Lower lobe of right lung (tissue), 2 donors: ENCODE measurements at regions not wholly inside any gene's neighbourhood (a gene's known extent, or its start where the extent isn't known, plus 50 kb on each side); places are given as distances from the start of the nearest gene placed in this dataset.

Source experiments
- ATAC-seq, 2 donors: fragments of 200-7000 bp; cut with Tn5 transposase; one replicate each; pipeline ENCODE4 v1.9.1; 2020 to 2022; ENCODE audit warnings: mild to moderate bottlenecking in 2 of 2, moderate library complexity in 2 of 2
- DNase-seq: peaks from one replicate; pipeline ENCODE4 v3.0.0-alpha.2; 2020
- H3K27ac ChIP-seq: fragments of 200-600 bp; one replicate; pipeline ENCODE4 v1.8.0; 2022
- H3K27me3 ChIP-seq: fragments of 200-600 bp; one replicate; pipeline ENCODE4 v1.8.0; 2022; ENCODE audit warnings: low read depth
- H3K36me3 ChIP-seq: fragments of 200-600 bp; one replicate; pipeline ENCODE4 v1.8.0; 2022; ENCODE audit warnings: mild to moderate bottlenecking
- H3K4me1 ChIP-seq: fragments of 200-600 bp; one replicate; pipeline ENCODE4 v1.8.0; 2022
- H3K4me3 ChIP-seq: fragments of 200-600 bp; one replicate; pipeline ENCODE4 v1.8.0; 2022; ENCODE audit warnings: mild to moderate bottlenecking
- H3K9me3 ChIP-seq: fragments of 200-600 bp; one replicate; pipeline ENCODE4 v1.8.0; 2022
- intact Hi-C: fragments of 100-400 bp; cut with DNase I; formaldehyde crosslinking; loops from one replicate; pipeline ENCODE4 v1.11.0; 2022
- TF ChIP-seq, protein P1 (sequence below): fragments of 200-600 bp; IDR thresholded peaks from one replicate; pipeline ENCODE4 v1.8.0; 2022; ENCODE audit warnings: antibody characterized with exemption, mild to moderate bottlenecking
- donor health status: DM: no; HTN: yes; CAD: no; lungs with severe emphysema.

DNA sequence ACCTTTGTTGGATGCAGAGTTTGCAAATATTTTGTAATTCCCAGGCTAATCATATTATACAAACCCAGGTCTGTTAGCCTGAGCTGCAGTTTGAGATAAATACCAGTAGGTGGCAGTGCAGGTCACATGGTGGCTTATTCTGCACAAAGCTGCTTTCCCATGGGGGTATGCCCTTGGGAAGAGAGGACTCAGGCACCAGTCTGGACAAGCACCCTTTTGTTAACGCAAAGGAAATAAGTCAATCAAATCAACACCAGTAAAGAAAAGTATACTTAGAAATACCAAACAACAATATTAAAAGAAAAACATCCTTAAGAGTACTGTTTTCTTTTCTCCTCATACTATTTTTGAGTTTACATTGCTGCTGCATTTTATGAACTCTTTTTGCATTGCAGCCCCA lies 389.0 kb upstream of the ZFP42 start:
- DNase-seq (no peak), ATAC-seq (peak; percentile 70 to 82)
- no peak overlapping the region for H3K27ac ChIP-seq
- intact Hi-C loops, result no loop called here
- no peaks in the 10 kb centered on the region for H3K27me3 ChIP-seq
- no peaks in the 10 kb centered on the region for H3K9me3 ChIP-seq
- TF ChIP-seq, protein P1, sequence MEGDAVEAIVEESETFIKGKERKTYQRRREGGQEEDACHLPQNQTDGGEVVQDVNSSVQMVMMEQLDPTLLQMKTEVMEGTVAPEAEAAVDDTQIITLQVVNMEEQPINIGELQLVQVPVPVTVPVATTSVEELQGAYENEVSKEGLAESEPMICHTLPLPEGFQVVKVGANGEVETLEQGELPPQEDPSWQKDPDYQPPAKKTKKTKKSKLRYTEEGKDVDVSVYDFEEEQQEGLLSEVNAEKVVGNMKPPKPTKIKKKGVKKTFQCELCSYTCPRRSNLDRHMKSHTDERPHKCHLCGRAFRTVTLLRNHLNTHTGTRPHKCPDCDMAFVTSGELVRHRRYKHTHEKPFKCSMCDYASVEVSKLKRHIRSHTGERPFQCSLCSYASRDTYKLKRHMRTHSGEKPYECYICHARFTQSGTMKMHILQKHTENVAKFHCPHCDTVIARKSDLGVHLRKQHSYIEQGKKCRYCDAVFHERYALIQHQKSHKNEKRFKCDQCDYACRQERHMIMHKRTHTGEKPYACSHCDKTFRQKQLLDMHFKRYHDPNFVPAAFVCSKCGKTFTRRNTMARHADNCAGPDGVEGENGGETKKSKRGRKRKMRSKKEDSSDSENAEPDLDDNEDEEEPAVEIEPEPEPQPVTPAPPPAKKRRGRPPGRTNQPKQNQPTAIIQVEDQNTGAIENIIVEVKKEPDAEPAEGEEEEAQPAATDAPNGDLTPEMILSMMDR, result peak; percentile 86
- no peak overlapping the region for H3K4me3 ChIP-seq
- H3K4me1 ChIP-seq, result no peaks in the 10 kb centered on the region
- H3K36me3 ChIP-seq, result no peaks in the 10 kb centered on the region

DNA sequence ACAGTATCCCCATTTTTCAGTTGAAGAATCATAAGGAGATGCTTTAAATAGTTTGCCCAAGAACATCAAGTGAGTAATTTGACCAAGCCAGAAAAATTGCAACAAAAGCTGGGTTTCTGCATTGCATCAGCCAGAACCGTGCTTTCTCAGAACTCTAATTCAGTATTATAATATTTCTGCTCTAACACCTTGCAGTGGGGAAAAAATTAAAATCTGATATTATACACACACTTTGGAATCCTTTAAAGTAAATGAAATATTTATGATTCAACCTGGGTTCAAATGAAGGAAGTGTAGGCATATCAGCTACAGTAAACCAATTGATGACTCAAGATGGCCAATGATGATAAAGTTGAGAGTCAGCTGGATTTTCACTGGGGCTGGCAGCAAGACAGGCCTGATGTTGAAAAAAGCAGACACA lies 387.6 kb upstream of the ZFP42 start:
- DNase-seq (no peak), ATAC-seq (no peak)
- Histone ChIP-seq H3K9me3 (no peaks in the 10 kb centered on the region), H3K27ac (no peak overlapping the region), H3K4me3 (no peak overlapping the region), H3K27me3 (no peaks in the 10 kb centered on the region), H3K4me1 (no peaks in the 10 kb centered on the region), H3K36me3 (no peaks in the 10 kb centered on the region)
- TF ChIP-seq, protein P1, result no peak
- intact Hi-C loops, result no loop called here

DNA sequence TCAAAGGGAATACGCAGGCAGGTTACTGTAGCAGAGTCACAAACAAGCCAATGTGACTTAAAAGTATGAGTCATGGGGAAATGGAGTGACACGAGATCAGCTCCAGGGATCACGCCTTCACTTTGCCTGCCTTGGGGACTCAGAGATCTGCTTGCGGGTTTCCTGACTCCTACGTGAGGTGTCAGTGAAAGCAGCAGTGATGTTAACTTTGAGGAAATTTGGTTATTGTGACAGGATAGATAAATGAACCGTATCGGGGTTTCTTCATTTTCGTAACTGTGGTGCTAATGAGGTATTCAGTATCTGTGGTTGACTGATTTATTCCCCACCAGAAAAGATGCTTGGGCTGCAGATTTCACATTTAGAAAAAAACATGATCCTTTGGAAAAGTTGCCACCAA lies 383.3 kb upstream of the ZFP42 start:
- Histone ChIP-seq H3K4me3 (no peak overlapping the region), H3K36me3 (no peaks in the 10 kb centered on the region), H3K9me3 (no peaks in the 10 kb centered on the region), H3K27ac (no peak overlapping the region), H3K4me1 (no peaks in the 10 kb centered on the region), H3K27me3 (no peaks in the 10 kb centered on the region)
- TF ChIP-seq, protein P1, result no peak
- DNase-seq, result no peak
- ATAC-seq, result no peak
- intact Hi-C loops, result no loop called here

DNA sequence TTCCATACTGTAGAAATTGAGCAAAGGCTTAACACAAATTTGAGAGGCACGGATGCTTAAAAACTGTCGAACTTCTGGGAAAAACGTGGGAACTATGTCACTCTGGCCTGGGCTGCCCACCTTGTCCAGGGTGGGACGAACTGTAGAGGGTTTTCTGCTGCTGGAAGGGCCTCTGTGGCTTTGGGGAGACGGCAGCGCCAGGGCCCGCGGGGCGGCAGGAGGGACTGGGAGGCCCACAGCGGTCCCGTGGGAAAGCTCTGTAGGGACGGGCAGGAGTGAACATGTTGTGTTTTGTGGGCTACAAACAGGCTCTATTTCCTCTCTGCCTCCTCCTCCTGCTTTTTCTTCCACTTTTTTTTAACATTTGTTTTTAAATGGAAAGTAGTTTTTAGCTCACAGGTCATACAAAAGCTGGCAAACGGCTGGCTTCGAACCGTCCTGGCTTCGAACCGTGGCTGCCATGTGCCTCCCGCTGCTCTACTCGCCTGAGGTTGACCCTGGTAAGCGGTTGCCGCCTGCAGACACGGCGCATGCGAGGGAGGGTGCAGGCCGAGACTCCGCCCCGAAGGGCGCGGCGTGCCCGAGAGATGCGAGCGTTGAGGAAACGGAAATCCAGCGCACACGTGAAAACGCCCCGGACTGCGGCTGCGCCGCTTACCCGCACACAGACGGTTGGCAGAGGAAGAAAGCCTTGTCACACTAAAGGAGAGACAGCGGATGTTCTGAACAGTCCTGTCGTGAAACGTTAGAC lies 382.3 kb upstream of the ZFP42 start:
- ATAC-seq (no peak), DNase-seq (no peak)
- intact Hi-C loops, result no loop called here
- no peak overlapping the region for H3K27ac ChIP-seq
- no peaks in the 10 kb centered on the region for H3K9me3 ChIP-seq
- TF ChIP-seq, protein P1, result no peak
- no peaks in the 10 kb centered on the region for H3K27me3 ChIP-seq
- H3K4me1 ChIP-seq, result no peaks in the 10 kb centered on the region
- H3K36me3 ChIP-seq, result no peaks in the 10 kb centered on the region
- H3K4me3 ChIP-seq, result no peak overlapping the region

DNA sequence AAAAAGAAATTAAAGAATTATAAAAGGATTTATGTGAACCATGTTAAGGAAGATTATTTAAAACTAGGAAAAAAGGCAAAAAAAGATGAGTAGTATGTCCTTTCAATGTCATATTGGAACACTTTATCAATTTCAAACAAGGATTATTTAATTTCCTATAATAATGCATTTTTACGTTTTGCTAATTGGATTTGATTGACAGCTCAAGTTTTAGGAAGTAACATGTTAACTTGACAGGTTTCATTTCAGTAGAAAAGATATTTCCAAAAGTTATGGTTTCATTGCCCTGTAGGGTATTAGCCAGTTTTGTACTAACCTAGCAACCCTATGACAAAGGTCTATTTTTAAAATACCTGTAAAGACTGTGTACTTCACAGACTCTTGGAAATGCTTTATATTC lies 379.6 kb upstream of the ZFP42 start:
- H3K27me3 ChIP-seq, result no peaks in the 10 kb centered on the region
- no peak overlapping the region for H3K4me3 ChIP-seq
- ATAC-seq (no peak), DNase-seq (no peak)
- no peaks in the 10 kb centered on the region for H3K9me3 ChIP-seq
- no peak overlapping the region for H3K27ac ChIP-seq
- TF ChIP-seq, protein P1, result no peak
- intact Hi-C loops, result no loop called here
- H3K4me1 ChIP-seq, result no peaks in the 10 kb centered on the region
- no peaks in the 10 kb centered on the region for H3K36me3 ChIP-seq
